NCI-H446 treated with DMSO at 0.1 percent for 48 hours (cell line): ENCODE measurements at regions not wholly inside any gene's neighbourhood (a gene's known extent, or its start where the extent isn't known, plus 50 kb on each side); places are given as distances from the start of the nearest gene placed in this dataset.

Experiments used
- DNase-seq: peaks from one replicate; lab custom pipeline; 2025; lab: John Stamatoyannopoulos, UW

GRCh38 chr5:125176005-125176390 is 429.6 kb upstream of the ZNF608 start:
- no peak for DNase-seq

- no peak for DNase-seq
These were observed 430.9 kb upstream of the ZNF608 start for GRCh38 chr5:125177340-125177739.

GRCh38 chr5:125179612-125180011 is 433.2 kb upstream of the ZNF608 start:
- DNase-seq = no peak

- no peak for DNase-seq
These were observed 433.9 kb upstream of the ZNF608 start for GRCh38 chr5:125180231-125180829.

GRCh38 chr5:125181159-125181558 is 434.7 kb upstream of the ZNF608 start:
- DNase-seq = no peak

GRCh38 chr5:125181955-125182354 is 435.5 kb upstream of the ZNF608 start:
- DNase-seq = no peak

- no peak for DNase-seq
These were observed 439.3 kb upstream of the ZNF608 start for GRCh38 chr5:125185740-125186139.

- DNase-seq = no peak
These were observed 440.5 kb upstream of the ZNF608 start for GRCh38 chr5:125186911-125187375.

- DNase-seq = no peak
These were observed 443.1 kb upstream of the ZNF608 start for GRCh38 chr5:125189531-125189941.

- no peak for DNase-seq
These were observed 444.0 kb upstream of the ZNF608 start for GRCh38 chr5:125190232-125191087.

- no peak for DNase-seq
These were observed 448.4 kb upstream of the ZNF608 start for GRCh38 chr5:125194883-125195282.

GRCh38 chr5:125196481-125197111 is 450.2 kb upstream of the ZNF608 start:
- peak; percentile 47 for DNase-seq

GRCh38 chr5:125197321-125197720 is 450.9 kb upstream of the ZNF608 start:
- no peak for DNase-seq

GRCh38 chr5:125198270-125198974 is 452.0 kb upstream of the ZNF608 start:
- peak; percentile 70 for DNase-seq

GRCh38 chr5:125199373-125199772 is 452.9 kb upstream of the ZNF608 start:
- DNase-seq = no peak

GRCh38 chr5:125199968-125200865 is 453.8 kb upstream of the ZNF608 start:
- no peak for DNase-seq

GRCh38 chr5:125200866-125201373 is 454.5 kb upstream of the ZNF608 start:
- no peak for DNase-seq

- DNase-seq = no peak
These were observed 455.1 kb upstream of the ZNF608 start for GRCh38 chr5:125201446-125202052.

GRCh38 chr5:125202353-125202752 is 455.9 kb upstream of the ZNF608 start:
- DNase-seq = no peak

- no peak for DNase-seq
These were observed 456.5 kb upstream of the ZNF608 start for GRCh38 chr5:125202871-125203438.
